GM12872 (cell line): ENCODE measurements at regions not wholly inside any gene's neighbourhood (a gene's known extent, or its start where the extent isn't known, plus 50 kb on each side); places are given as distances from the start of the nearest gene placed in this dataset.

Experiments
- CTCF ChIP-seq: IDR thresholded peaks from 3 replicates; pipeline ENCODE4 v1.5.1; 2011; ENCODE audit warnings: low read depth, mild to moderate bottlenecking, low read length, moderate library complexity; ENCODE audit not compliant: insufficient read depth

DNA sequence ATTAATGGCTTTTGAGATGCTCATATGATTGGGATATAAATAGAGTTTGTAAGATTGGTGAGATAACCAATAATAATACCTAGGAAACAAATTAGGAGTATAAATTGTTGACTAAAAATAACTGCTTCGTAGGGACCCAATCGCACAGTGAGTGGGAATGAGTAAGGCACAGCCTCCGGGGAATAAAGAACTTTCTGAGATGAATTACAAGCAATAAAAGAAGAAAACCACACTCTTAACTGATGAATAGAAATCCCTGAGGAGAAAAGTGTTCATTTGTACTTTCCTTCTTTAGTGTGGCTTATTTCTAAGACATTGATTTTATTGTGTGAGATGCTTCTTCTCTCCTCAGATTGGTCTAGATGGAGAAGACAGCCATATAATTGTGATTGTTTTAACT, 443.4 kb upstream of the PRMT6 start:
- no peak for TF ChIP-seq CTCF

DNA sequence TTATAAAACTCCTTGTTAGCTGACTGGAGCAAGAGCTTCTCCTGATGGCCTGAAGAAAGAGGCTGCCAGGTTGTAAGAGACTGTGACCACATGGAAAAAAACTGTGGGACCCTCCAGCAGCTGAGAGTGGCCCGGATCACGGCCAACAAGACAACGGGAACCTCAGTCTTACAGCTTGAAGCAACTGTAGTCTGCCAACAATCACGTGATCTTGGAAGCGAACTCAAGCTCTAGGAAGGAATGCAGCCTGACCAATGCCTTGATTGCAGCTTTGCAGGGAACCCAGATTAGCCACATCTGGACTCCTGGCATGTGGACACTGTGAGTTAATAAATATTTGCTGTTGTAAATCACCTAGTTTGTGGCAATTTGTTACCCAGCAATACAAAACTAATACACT, 442.6 kb upstream of the PRMT6 start:
- TF ChIP-seq CTCF, result no peak

- TF ChIP-seq CTCF, result no peak
Observed at GRCh38 chr1:106615473-106615872, 441.0 kb upstream of the PRMT6 start.

- no peak for TF ChIP-seq CTCF
Observed at GRCh38 chr1:106619080-106619826, 437.2 kb upstream of the PRMT6 start.

GRCh38 chr1:106619827-106620134, 436.7 kb upstream of the PRMT6 start:
- TF ChIP-seq CTCF, result no peak

DNA sequence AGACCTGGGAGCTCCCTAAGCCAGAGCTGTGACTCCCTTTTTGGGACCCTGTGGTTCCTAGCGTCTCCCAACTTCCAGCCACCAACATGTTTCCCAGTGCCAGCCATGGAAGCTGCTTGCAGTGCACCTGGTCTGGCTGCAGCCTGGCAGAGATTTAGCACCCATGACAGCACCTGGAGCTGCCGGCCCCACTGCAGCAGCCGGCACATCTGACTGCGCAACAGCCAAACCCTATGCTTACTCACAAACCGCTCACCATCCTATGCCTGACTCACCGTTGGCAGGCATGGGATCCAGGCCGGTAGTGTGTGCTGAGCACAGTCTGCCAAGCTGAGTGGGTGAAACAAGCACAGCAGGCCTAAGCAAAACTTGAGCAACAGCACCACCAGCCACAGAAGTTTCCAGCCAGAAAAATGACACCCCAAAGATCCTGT, 435.9 kb upstream of the PRMT6 start:
- no peak for TF ChIP-seq CTCF

- no peak for TF ChIP-seq CTCF
Observed at GRCh38 chr1:106621853-106622252, 434.6 kb upstream of the PRMT6 start.

GRCh38 chr1:106637566-106637965, 418.9 kb upstream of the PRMT6 start:
- no peak for TF ChIP-seq CTCF
